ENCODE measurements at regions not wholly inside any gene's neighbourhood (a gene's known extent, or its start where the extent isn't known, plus 50 kb on each side); places are given as distances from the start of the nearest gene placed in this dataset.

DNA sequence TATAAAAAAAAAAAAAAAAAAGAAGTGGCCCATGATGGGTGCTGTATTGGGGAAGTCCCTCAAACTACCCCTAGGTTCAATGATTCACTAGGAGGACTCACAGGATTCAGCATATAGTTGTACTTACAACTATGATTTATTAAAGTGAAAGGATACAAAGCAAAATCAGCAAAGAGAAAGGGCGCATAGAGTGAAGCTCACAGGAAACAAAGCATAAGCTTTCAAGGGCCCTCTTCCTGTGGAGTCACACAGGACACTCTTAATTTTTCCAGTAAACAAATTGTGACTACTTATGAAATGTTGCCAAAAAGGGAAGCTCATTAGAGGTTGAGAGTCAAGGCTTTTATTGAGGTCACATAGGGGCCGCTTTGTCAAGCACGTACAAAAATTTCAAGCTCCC is 153.7 kb upstream of the GAP43 start:
- TF ChIP-seq, protein P1, sequence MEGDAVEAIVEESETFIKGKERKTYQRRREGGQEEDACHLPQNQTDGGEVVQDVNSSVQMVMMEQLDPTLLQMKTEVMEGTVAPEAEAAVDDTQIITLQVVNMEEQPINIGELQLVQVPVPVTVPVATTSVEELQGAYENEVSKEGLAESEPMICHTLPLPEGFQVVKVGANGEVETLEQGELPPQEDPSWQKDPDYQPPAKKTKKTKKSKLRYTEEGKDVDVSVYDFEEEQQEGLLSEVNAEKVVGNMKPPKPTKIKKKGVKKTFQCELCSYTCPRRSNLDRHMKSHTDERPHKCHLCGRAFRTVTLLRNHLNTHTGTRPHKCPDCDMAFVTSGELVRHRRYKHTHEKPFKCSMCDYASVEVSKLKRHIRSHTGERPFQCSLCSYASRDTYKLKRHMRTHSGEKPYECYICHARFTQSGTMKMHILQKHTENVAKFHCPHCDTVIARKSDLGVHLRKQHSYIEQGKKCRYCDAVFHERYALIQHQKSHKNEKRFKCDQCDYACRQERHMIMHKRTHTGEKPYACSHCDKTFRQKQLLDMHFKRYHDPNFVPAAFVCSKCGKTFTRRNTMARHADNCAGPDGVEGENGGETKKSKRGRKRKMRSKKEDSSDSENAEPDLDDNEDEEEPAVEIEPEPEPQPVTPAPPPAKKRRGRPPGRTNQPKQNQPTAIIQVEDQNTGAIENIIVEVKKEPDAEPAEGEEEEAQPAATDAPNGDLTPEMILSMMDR (IDR thresholded peaks at IDR 0.05 in 8 of 11, conservative IDR thresholded peaks at IDR 0.05 in 3 of 11) = no peak
- no peak for TF ChIP-seq POLR2A (IDR thresholded peaks at IDR 0.05)

Data from spleen (tissue), 7 donors.